OCI-LY3 (cell line): ENCODE measurements at regions not wholly inside any gene's neighbourhood (a gene's known extent, or its start where the extent isn't known, plus 50 kb on each side); places are given as distances from the start of the nearest gene placed in this dataset.

Experiments
- H2AFZ ChIP-seq: fragments of 200-600, 300-600 bp; shearing (Covaris generic); 2 replicates; pipeline ENCODE4 v1.6.0; 2014; ENCODE audit warnings: antibody characterized with exemption, low read depth, low read length
- H3K27ac ChIP-seq: fragments of 200-600, 300-600 bp; sonication (generic); 2 replicates; pipeline ENCODE4 v1.5.1; 2014; ENCODE audit warnings: mild to moderate bottlenecking, low read length, moderate library complexity, mixed read lengths
- H3K27me3 ChIP-seq: fragments of 200-600, 300-600 bp; sonication (generic); 2 replicates; pipeline ENCODE4 v1.6.1; 2014; ENCODE audit warnings: low read depth, low read length, mixed read lengths
- H3K36me3 ChIP-seq: fragments of 200-600, 300-600 bp; sonication (generic); replicated peaks from 2 replicates; pipeline ENCODE3; 2014; ENCODE audit warnings: low read depth, low read length, mixed read lengths
- H3K4me1 ChIP-seq: fragments of 300-600, 200-600 bp; sonication (generic); 2 replicates; pipeline ENCODE4 v1.6.1; 2014; ENCODE audit warnings: low read length, mixed read lengths
- H3K4me2 ChIP-seq: fragments of 200-600, 300-600 bp; sonication (generic); 2 replicates; pipeline ENCODE4 v1.6.1; 2014; ENCODE audit warnings: low read length, mixed read lengths
- H3K4me3 ChIP-seq: fragments of 300-600, 200-600 bp; sonication (generic); 2 replicates; pipeline ENCODE4 v1.5.1; 2014; ENCODE audit warnings: antibody characterized with exemption, mild to moderate bottlenecking, low read length, moderate library complexity
- H3K79me2 ChIP-seq: fragments of 300-600, 200-600 bp; shearing (Covaris generic); 2 replicates; pipeline ENCODE4 v1.6.1; 2014; ENCODE audit warnings: mild to moderate bottlenecking, low read length, mixed read lengths
- H3K9ac ChIP-seq: fragments of 300-600, 200-600 bp; shearing (Covaris generic); 2 replicates; pipeline ENCODE4 v1.6.0; 2014; ENCODE audit warnings: mild to moderate bottlenecking, low read length, moderate library complexity
- H3K9me3 ChIP-seq: fragments of 200-600, 300-600 bp; shearing (Covaris generic); 2 replicates; pipeline ENCODE4 v1.6.1; 2014; ENCODE audit warnings: low read length, mixed read lengths; ENCODE audit not compliant: insufficient read depth
- H4K20me1 ChIP-seq: fragments of 200-600, 300-600 bp; sonication (generic); 2 replicates; pipeline ENCODE4 v1.6.1; 2016; ENCODE audit warnings: low read length, mixed read lengths; ENCODE audit not compliant: insufficient read depth
- CTCF ChIP-seq: fragments of 200-600, 300-600 bp; sonication (generic); IDR thresholded peaks from 2 replicates; pipeline ENCODE4 v1.5.1; 2014; ENCODE audit warnings: antibody characterized with exemption, low read length, low read depth
- EZH2phosphoT487 ChIP-seq: fragments of 200-600 bp; shearing (Covaris generic); IDR thresholded peaks from 2 replicates; pipeline ENCODE4 v1.6.1; 2018; ENCODE audit warnings: antibody characterized with exemption, mixed run types, low read depth

DNA sequence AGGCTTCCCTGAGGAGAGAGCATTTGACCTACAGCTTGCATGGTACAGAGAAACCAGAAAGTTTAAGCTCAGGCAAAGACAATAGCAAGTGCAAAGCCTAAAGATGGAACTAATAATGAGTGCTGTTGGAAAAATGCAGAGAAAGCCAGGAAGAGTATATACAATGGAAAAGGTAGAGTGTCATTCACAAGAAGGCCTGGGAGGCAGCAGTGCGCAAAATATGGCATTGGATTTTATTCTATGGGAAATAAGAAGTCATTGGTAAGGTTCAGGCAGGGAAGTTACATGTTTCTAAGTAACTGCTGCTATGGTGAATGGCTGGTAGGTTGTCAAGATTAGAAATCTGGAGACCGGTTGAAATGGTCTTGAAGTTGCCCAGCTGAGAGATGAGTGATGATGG is 2167.3 kb upstream of the CELF4 start:
- Histone ChIP-seq H3K4me3 (no peak overlapping the region), H3K36me3 (no peaks in the 10 kb centered on the region), H3K9ac (no peak overlapping the region), H3K79me2 (no peaks in the 10 kb centered on the region), H4K20me1 (no peaks in the 10 kb centered on the region), H3K27me3 (no peaks in the 10 kb centered on the region), H2AFZ (no peak overlapping the region), H3K27ac (no peak overlapping the region), H3K9me3 (no peaks in the 10 kb centered on the region), H3K4me1 (no peaks in the 10 kb centered on the region), H3K4me2 (no peak overlapping the region)
- no peak for TF ChIP-seq EZH2phosphoT487
- no peak for TF ChIP-seq CTCF

DNA sequence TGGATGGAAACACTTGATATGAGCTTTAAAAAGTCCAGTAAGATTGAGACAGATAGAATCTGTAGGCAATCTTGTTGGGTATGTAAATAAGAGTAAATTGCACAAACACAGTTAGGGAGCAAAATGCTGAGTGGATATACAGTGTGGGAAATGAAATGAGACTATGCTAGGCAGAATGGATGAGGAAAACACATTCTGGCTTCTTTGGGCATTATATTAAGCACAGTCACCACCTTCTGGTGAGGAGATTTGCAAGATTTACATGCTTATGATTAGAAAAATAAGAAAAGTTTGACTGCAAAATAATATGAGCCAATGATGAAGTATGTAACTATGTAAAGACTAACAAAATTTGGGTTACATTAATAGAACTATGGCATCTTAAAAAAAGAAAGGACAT is 2165.0 kb upstream of the CELF4 start:
- Histone ChIP-seq H3K27ac (no peak overlapping the region), H3K9ac (no peak overlapping the region), H3K4me2 (no peak overlapping the region), H4K20me1 (no peaks in the 10 kb centered on the region), H2AFZ (no peak overlapping the region), H3K9me3 (no peaks in the 10 kb centered on the region), H3K36me3 (no peaks in the 10 kb centered on the region), H3K4me1 (no peaks in the 10 kb centered on the region), H3K4me3 (no peak overlapping the region), H3K27me3 (no peaks in the 10 kb centered on the region), H3K79me2 (no peaks in the 10 kb centered on the region)
- TF ChIP-seq EZH2phosphoT487 (no peak), CTCF (no peak)

DNA sequence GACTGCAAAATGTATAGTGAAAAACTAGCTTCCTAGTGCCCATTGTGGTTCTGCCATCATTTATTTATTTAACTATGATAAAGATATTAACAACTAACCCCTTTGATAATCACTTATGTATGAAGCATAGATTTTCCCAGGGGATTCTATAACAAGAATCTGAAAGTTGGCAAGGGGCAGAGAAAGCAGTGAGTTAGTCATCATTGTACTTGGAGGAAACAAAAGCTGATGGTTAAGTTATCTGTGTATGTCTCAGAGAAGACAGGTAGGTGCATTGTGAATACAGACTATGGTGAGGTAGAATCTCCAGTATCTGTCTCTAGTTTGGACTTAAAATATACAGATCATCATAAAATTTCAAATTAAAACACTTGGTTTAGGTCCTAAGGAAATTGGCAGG is 2159.1 kb upstream of the CELF4 start:
- Histone ChIP-seq H3K27me3 (no peaks in the 10 kb centered on the region), H3K79me2 (no peaks in the 10 kb centered on the region), H3K4me1 (no peaks in the 10 kb centered on the region), H4K20me1 (no peaks in the 10 kb centered on the region), H3K9me3 (no peaks in the 10 kb centered on the region), H3K4me3 (no peak overlapping the region), H3K9ac (no peak overlapping the region), H3K4me2 (no peak overlapping the region), H3K36me3 (no peaks in the 10 kb centered on the region), H3K27ac (no peak overlapping the region), H2AFZ (no peak overlapping the region)
- TF ChIP-seq EZH2phosphoT487 (no peak), CTCF (no peak)

DNA sequence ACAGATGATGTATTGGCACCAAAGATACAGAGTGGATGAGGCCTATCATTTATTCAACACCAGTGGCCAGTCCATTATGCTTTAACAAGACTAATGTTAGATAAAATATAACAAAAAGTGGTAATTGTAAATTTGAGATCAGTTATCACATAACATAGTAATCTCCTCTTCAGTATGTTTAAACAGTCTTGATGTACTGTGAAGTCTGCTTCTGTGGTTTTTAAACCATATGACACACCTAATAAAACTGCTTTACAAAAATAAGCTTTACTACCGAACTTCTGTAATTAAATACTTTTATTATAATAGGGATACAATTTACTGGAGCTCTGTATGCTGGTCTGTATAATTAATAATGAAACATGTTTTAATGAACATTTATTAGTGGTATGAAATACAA is 2156.1 kb upstream of the CELF4 start:
- Histone ChIP-seq H3K4me3 (no peak overlapping the region), H2AFZ (no peak overlapping the region), H3K27me3 (no peaks in the 10 kb centered on the region), H3K27ac (no peak overlapping the region), H3K36me3 (no peaks in the 10 kb centered on the region), H3K4me2 (no peak overlapping the region), H3K79me2 (no peaks in the 10 kb centered on the region), H3K9me3 (no peaks in the 10 kb centered on the region), H3K4me1 (no peaks in the 10 kb centered on the region), H4K20me1 (no peaks in the 10 kb centered on the region), H3K9ac (no peak overlapping the region)
- TF ChIP-seq EZH2phosphoT487 (no peak), CTCF (no peak)
